Nephron progenitor cell (in vitro differentiated cells): ENCODE measurements at regions not wholly inside any gene's neighbourhood (a gene's known extent, or its start where the extent isn't known, plus 50 kb on each side); places are given as distances from the start of the nearest gene placed in this dataset.
"Not testable (repeated sequence)": the region's sequence is repeated elsewhere in the genome, so short reads cannot be mapped to it uniquely, and the experiment has no call there.

Source experiments
- DNase-seq: peaks from one replicate; pipeline ENCODE4 v3.0.0; 2021
- H3K27ac Mint-ChIP-seq: 2 replicates; pipeline ENCODE4 v1.8.0; 2021; ENCODE audit warnings: mild to moderate bottlenecking, moderate library complexity, mixed read lengths
- H3K27me3 Mint-ChIP-seq: 2 replicates; pipeline ENCODE4 v1.8.0; 2021; ENCODE audit warnings: mild to moderate bottlenecking, low read depth, mixed read lengths; ENCODE audit not compliant: poor library complexity
- H3K36me3 Mint-ChIP-seq: 2 replicates; pipeline ENCODE4 v1.8.0; 2021; ENCODE audit warnings: low read depth, mixed read lengths
- H3K4me1 Mint-ChIP-seq: 2 replicates; pipeline ENCODE4 v1.8.0; 2021; ENCODE audit warnings: mixed read lengths
- H3K4me3 Mint-ChIP-seq: 2 replicates; pipeline ENCODE4 v1.8.0; 2021; ENCODE audit warnings: mild to moderate bottlenecking, moderate library complexity, mixed read lengths
- H3K9me3 Mint-ChIP-seq: 2 replicates; pipeline ENCODE4 v1.8.0; 2021; ENCODE audit warnings: mild to moderate bottlenecking, moderate library complexity, mixed read lengths
- TF ChIP-seq, protein P1 (sequence below): fragments of 200-600 bp; sonication (generic); IDR thresholded peaks from 2 replicates; pipeline ENCODE4 v1.5.0; 2021; ENCODE audit warnings: antibody characterized with exemption

DNA sequence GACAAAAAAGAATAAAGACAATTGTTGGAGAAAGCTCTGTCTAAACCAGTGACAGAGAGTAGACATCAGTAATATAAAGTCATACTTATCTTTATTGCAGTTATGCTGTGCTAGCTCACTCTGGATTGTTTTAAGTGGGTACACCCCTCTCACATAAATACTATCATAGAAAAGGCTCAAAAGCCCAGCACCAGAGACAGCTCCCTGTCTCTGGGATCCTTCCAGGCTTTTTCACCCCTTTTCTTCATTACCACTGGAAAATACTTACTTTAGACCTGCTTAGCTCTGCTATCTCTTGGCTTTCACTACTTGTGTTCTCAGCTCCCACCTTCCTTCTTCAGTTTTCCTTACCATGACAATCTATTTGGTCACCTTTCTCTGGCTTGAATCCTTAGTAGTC is 259.1 kb upstream of the MINDY3 start:
- Mint-ChIP-seq H3K9me3 (no peaks in the 10 kb centered on the region), H3K27ac (no peak overlapping the region), H3K36me3 (no peaks in the 10 kb centered on the region), H3K27me3 (peaks cover 8% of the 10 kb centered on the region), H3K4me3 (no peak overlapping the region), H3K4me1 (no peaks in the 10 kb centered on the region)
- DNase-seq = peak; percentile 13
- TF ChIP-seq, protein P1, sequence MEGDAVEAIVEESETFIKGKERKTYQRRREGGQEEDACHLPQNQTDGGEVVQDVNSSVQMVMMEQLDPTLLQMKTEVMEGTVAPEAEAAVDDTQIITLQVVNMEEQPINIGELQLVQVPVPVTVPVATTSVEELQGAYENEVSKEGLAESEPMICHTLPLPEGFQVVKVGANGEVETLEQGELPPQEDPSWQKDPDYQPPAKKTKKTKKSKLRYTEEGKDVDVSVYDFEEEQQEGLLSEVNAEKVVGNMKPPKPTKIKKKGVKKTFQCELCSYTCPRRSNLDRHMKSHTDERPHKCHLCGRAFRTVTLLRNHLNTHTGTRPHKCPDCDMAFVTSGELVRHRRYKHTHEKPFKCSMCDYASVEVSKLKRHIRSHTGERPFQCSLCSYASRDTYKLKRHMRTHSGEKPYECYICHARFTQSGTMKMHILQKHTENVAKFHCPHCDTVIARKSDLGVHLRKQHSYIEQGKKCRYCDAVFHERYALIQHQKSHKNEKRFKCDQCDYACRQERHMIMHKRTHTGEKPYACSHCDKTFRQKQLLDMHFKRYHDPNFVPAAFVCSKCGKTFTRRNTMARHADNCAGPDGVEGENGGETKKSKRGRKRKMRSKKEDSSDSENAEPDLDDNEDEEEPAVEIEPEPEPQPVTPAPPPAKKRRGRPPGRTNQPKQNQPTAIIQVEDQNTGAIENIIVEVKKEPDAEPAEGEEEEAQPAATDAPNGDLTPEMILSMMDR = no peak

DNA sequence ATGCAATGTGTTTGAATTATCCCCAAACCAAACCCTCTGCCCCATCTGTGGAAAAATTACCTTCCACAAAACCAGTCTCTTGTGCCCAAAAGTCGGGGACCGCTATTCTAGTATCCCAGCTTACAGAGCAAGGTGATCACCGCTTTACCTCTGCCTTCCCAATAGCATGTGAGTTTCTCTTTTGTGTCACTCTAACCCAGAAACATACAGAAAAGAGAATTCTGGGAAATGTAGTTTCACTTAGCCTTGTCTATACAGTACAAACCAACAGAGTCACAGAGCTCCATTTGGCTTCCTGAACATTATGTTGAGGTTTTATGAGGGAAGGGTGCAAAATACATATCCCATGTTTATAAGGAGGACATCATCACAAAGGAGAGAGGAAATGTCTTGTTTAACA is 260.3 kb upstream of the MINDY3 start:
- TF ChIP-seq, protein P1 = no peak
- no peak for DNase-seq
- H3K27me3 Mint-ChIP-seq = peaks cover 8% of the 10 kb centered on the region
- H3K4me3 Mint-ChIP-seq = no peak overlapping the region
- H3K9me3 Mint-ChIP-seq = no peaks in the 10 kb centered on the region
- no peaks in the 10 kb centered on the region for H3K4me1 Mint-ChIP-seq
- no peak overlapping the region for H3K27ac Mint-ChIP-seq
- no peaks in the 10 kb centered on the region for H3K36me3 Mint-ChIP-seq

DNA sequence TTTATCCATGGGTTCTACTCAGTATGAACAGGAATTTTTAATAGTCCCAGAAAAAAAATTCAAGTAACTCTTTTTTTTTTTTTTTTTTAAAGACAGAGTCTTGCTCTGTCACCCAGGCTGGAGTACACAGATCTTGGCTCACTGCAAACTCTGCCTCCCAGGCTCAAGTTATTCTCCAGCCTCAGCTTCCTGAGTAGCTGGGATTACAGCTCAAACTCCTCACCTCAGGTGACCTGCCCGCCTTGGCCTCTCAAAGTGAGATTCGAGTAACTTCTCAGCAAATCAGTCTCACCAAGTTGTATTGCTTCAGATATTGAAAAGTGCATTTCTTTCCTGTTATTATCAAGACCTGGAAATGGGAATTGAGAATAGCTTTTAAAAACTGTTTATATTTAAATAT is 281.2 kb upstream of the MINDY3 start:
- Mint-ChIP-seq H3K4me1 (no peaks in the 10 kb centered on the region), H3K27ac (no peak overlapping the region), H3K4me3 (no peak overlapping the region), H3K36me3 (no peaks in the 10 kb centered on the region), H3K27me3 (peaks cover 4% of the 10 kb centered on the region), H3K9me3 (no peaks in the 10 kb centered on the region)
- DNase-seq = no peak
- TF ChIP-seq, protein P1 = no peak

DNA sequence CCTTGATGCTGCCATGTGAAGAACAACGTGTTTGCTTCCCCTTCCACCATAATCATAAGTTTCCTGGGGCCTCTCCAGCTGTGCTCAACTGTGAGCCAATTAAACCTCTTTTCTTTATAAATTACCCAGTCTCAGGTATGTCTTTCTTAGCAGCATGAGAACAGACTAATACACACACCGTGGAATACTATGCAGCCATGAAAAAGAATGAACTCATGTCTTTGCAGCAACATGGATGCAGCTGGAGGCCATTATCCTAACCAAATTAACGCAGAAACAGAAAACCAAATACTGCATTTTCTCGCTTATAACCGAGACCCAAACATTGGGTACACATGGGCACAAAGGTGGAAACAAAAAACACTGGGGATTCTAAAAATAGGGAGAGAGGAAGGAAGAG is 286.7 kb upstream of the MINDY3 start:
- H3K27ac Mint-ChIP-seq = no peak overlapping the region
- H3K4me3 Mint-ChIP-seq = no peak overlapping the region
- TF ChIP-seq, protein P1 = no peak
- peaks cover 4% of the 10 kb centered on the region for H3K27me3 Mint-ChIP-seq
- H3K9me3 Mint-ChIP-seq = no peaks in the 10 kb centered on the region
- no peak for DNase-seq
- no peaks in the 10 kb centered on the region for H3K36me3 Mint-ChIP-seq
- H3K4me1 Mint-ChIP-seq = no peaks in the 10 kb centered on the region

DNA sequence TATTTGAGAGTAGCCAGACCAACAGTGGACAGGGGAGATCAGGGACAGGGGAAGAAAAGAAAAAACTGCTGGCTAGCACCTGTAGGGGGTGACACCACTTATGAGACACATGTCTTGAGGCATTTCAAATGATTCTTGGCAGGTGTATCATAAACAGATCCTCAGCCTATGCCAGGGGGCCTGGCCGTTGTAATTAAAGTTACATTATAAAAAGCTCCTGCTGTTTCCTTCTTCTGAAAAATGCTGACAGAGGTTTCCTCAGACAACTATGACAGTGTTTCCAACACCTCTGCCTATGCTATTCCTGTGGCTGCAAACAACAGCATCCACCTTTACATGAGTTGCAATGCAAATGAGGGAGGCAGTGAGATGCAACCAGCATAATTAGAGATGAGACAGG is 281.0 kb upstream of the PTER start:
- Mint-ChIP-seq H3K4me1 (no peaks in the 10 kb centered on the region), H3K36me3 (no peaks in the 10 kb centered on the region), H3K9me3 (no peaks in the 10 kb centered on the region), H3K4me3 (no peak overlapping the region), H3K27ac (no peak overlapping the region), H3K27me3 (no peaks in the 10 kb centered on the region)
- no peak for DNase-seq
- TF ChIP-seq, protein P1 = no peak

DNA sequence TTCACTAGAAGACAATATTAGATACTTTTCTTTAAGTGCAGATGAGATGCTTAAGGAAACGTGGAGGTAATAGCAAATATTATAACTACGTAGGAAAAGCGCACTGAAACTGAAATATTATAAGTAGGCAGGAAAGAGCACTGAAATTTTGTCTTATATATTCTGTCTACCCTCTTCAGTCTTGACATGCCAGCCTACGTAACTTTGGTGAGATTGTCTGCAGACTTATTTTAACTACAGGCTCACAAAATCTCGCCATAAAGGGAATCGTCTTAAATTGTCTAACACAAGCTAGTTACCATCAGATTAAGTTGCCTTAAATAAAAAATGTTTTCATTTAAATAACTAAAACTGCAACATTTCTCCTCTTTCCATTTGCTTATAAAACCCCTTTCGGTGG is 280.1 kb upstream of the PTER start:
- no peaks in the 10 kb centered on the region for H3K9me3 Mint-ChIP-seq
- H3K27me3 Mint-ChIP-seq = no peaks in the 10 kb centered on the region
- TF ChIP-seq, protein P1 = no peak
- H3K27ac Mint-ChIP-seq = no peak overlapping the region
- no peaks in the 10 kb centered on the region for H3K36me3 Mint-ChIP-seq
- no peaks in the 10 kb centered on the region for H3K4me1 Mint-ChIP-seq
- H3K4me3 Mint-ChIP-seq = no peak overlapping the region
- DNase-seq = no peak

DNA sequence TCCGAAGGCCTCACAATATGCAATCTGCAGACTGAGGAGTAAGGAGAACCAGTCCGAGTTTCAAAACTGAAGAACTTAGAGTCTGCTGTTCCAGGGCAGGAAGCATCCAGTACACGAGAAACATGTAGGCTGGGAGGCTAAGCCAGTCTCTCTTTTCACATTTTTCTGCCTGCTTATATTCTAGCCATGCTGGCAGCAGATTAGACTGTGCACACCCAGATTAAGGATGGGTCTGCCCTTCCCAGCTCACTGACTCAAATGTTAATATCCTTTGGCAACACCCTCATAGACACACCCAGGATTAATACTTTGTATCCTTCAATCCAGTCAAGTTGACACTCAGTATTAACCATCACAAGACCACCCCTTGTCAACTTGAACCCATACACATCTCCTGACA is 271.7 kb upstream of the PTER start:
- not testable (repeated sequence) for H3K27me3 Mint-ChIP-seq, H3K4me1 Mint-ChIP-seq, H3K4me3 Mint-ChIP-seq, H3K36me3 Mint-ChIP-seq, DNase-seq, H3K27ac Mint-ChIP-seq
- peaks cover 35% of the 10 kb centered on the region for H3K9me3 Mint-ChIP-seq
